ENCODE measurements at regions not wholly inside any gene's neighbourhood (a gene's known extent, or its start where the extent isn't known, plus 50 kb on each side); places are given as distances from the start of the nearest gene placed in this dataset.

- in situ Hi-C loops (cut with HindIII; ENCODE audit: low pct_unique_long_range_greater_than_20kb, low sequenced_read_pairs) = no loop called here
- TF ChIP-seq JUND (IDR thresholded peaks at IDR 0.05; ENCODE audit: low read depth) = no peak
- DNase-seq (ENCODE audit: low read depth in 1 of 2, low spot score in 1 of 2) = no peak
Observed at GRCh38 chr4:44931720-44932119, 205.4 kb upstream of the GNPDA2 start.

GRCh38 chr4:44928785-44929184, 202.4 kb upstream of the GNPDA2 start:
- DNase-seq (ENCODE audit: low read depth in 1 of 2, low spot score in 1 of 2) = no peak
- in situ Hi-C loops (cut with HindIII; ENCODE audit: low pct_unique_long_range_greater_than_20kb, low sequenced_read_pairs) = no loop called here
- TF ChIP-seq JUND (IDR thresholded peaks at IDR 0.05; ENCODE audit: low read depth) = no peak

GRCh38 chr4:44927399-44928380, 201.3 kb upstream of the GNPDA2 start:
- no peak for TF ChIP-seq JUND (IDR thresholded peaks at IDR 0.05; ENCODE audit: low read depth)
- in situ Hi-C loops (cut with HindIII; ENCODE audit: low pct_unique_long_range_greater_than_20kb, low sequenced_read_pairs) = no loop called here
- DNase-seq (ENCODE audit: low read depth in 1 of 2, low spot score in 1 of 2) = peak; percentile 5 to 32

- TF ChIP-seq JUND (IDR thresholded peaks at IDR 0.05; ENCODE audit: low read depth) = no peak
- in situ Hi-C loops (cut with HindIII; ENCODE audit: low pct_unique_long_range_greater_than_20kb, low sequenced_read_pairs) = no loop called here
- peak; percentile 1 to 35 for DNase-seq (ENCODE audit: low read depth in 1 of 2, low spot score in 1 of 2)
Observed at GRCh38 chr4:44916411-44916810, 190.1 kb upstream of the GNPDA2 start.

- TF ChIP-seq JUND (IDR thresholded peaks at IDR 0.05; ENCODE audit: low read depth) = no peak
- DNase-seq (ENCODE audit: low read depth in 1 of 2, low spot score in 1 of 2) = no peak
- in situ Hi-C loops (cut with HindIII; ENCODE audit: low pct_unique_long_range_greater_than_20kb, low sequenced_read_pairs) = no loop called here
Observed at GRCh38 chr4:44914748-44915147, 188.4 kb upstream of the GNPDA2 start.

- no peak for TF ChIP-seq JUND (IDR thresholded peaks at IDR 0.05; ENCODE audit: low read depth)
- no peak for DNase-seq (ENCODE audit: low read depth in 1 of 2, low spot score in 1 of 2)
- in situ Hi-C loops (cut with HindIII; ENCODE audit: low pct_unique_long_range_greater_than_20kb, low sequenced_read_pairs) = no loop called here
Observed at GRCh38 chr4:44914223-44914622, 187.9 kb upstream of the GNPDA2 start.

- in situ Hi-C loops (cut with HindIII; ENCODE audit: low pct_unique_long_range_greater_than_20kb, low sequenced_read_pairs) = no loop called here
- no peak for DNase-seq (ENCODE audit: low read depth in 1 of 2, low spot score in 1 of 2)
- TF ChIP-seq JUND (IDR thresholded peaks at IDR 0.05; ENCODE audit: low read depth) = no peak
Observed at GRCh38 chr4:44912980-44913379, 186.6 kb upstream of the GNPDA2 start.

- in situ Hi-C loops (cut with HindIII; ENCODE audit: low pct_unique_long_range_greater_than_20kb, low sequenced_read_pairs) = no loop called here
- no peak for DNase-seq (ENCODE audit: low read depth in 1 of 2, low spot score in 1 of 2)
- TF ChIP-seq JUND (IDR thresholded peaks at IDR 0.05; ENCODE audit: low read depth) = no peak
Observed at GRCh38 chr4:44908565-44908964, 182.2 kb upstream of the GNPDA2 start.

- in situ Hi-C loops (cut with HindIII; ENCODE audit: low pct_unique_long_range_greater_than_20kb, low sequenced_read_pairs) = no loop called here
- DNase-seq (ENCODE audit: low read depth in 1 of 2, low spot score in 1 of 2) = no peak
- no peak for TF ChIP-seq JUND (IDR thresholded peaks at IDR 0.05; ENCODE audit: low read depth)
Observed at GRCh38 chr4:44872246-44872645, 145.9 kb upstream of the GNPDA2 start.

GRCh38 chr4:44871133-44871532, 144.8 kb upstream of the GNPDA2 start:
- no peak for TF ChIP-seq JUND (IDR thresholded peaks at IDR 0.05; ENCODE audit: low read depth)
- in situ Hi-C loops (cut with HindIII; ENCODE audit: low pct_unique_long_range_greater_than_20kb, low sequenced_read_pairs) = no loop called here
- no peak for DNase-seq (ENCODE audit: low read depth in 1 of 2, low spot score in 1 of 2)

GRCh38 chr4:44869985-44870384, 143.6 kb upstream of the GNPDA2 start:
- DNase-seq (ENCODE audit: low read depth in 1 of 2, low spot score in 1 of 2) = no peak
- in situ Hi-C loops (cut with HindIII; ENCODE audit: low pct_unique_long_range_greater_than_20kb, low sequenced_read_pairs) = no loop called here
- no peak for TF ChIP-seq JUND (IDR thresholded peaks at IDR 0.05; ENCODE audit: low read depth)

GRCh38 chr4:44869222-44869882, 143.0 kb upstream of the GNPDA2 start:
- DNase-seq (ENCODE audit: low read depth in 1 of 2, low spot score in 1 of 2) = peak in 1 of 2 experiments; percentile 29
- no peak for TF ChIP-seq JUND (IDR thresholded peaks at IDR 0.05; ENCODE audit: low read depth)
- in situ Hi-C loops (cut with HindIII; ENCODE audit: low pct_unique_long_range_greater_than_20kb, low sequenced_read_pairs) = no loop called here

- in situ Hi-C loops (cut with HindIII; ENCODE audit: low pct_unique_long_range_greater_than_20kb, low sequenced_read_pairs) = no loop called here
- DNase-seq (ENCODE audit: low read depth in 1 of 2, low spot score in 1 of 2) = no peak
- no peak for TF ChIP-seq JUND (IDR thresholded peaks at IDR 0.05; ENCODE audit: low read depth)
Observed at GRCh38 chr4:44861756-44862155, 135.4 kb upstream of the GNPDA2 start.
